Duodenal mucosa (tissue), 2 donors: ENCODE measurements at regions not wholly inside any gene's neighbourhood (a gene's known extent, or its start where the extent isn't known, plus 50 kb on each side); places are given as distances from the start of the nearest gene placed in this dataset.
"Not testable (repeated sequence)": the region's sequence is repeated elsewhere in the genome, so short reads cannot be mapped to it uniquely, and the experiment has no call there.

Experiments
- H3K27ac ChIP-seq: one replicate; pipeline ENCODE4 v1.7.0; 2013; ENCODE audit warnings: low read depth, low read length
- H3K27me3 ChIP-seq, 2 donors: one replicate each; pipeline ENCODE4 v1.7.0; 2013; ENCODE audit warnings: low read length in 2 of 2, control low read depth in 1 of 2; ENCODE audit not compliant: insufficient read depth in 2 of 2, control insufficient read depth in 1 of 2
- H3K36me3 ChIP-seq, 2 donors: one replicate each; pipeline ENCODE4 v1.7.0; 2013; ENCODE audit warnings: low read length in 2 of 2, control low read depth in 1 of 2; ENCODE audit not compliant: insufficient read depth in 2 of 2, control insufficient read depth in 1 of 2
- H3K4me1 ChIP-seq, 2 donors: one replicate each; pipeline ENCODE4 v1.7.0; 2013; ENCODE audit warnings: low read length in 2 of 2, control low read depth in 1 of 2; ENCODE audit not compliant: insufficient read depth in 2 of 2, control insufficient read depth in 1 of 2
- H3K4me3 ChIP-seq, 2 donors: one replicate each; pipeline ENCODE4 v1.7.0; 2013; ENCODE audit warnings: low read length in 2 of 2, low read depth in 1 of 2
- H3K9ac ChIP-seq, 2 donors: one replicate each; pipeline ENCODE4 v1.7.0; 2013; ENCODE audit warnings: low read length in 2 of 2, low read depth in 1 of 2
- H3K9me3 ChIP-seq, 2 donors: one replicate each; pipeline ENCODE4 v1.7.0; 2013; ENCODE audit warnings: low read length in 2 of 2, control low read depth in 1 of 2; ENCODE audit not compliant: control insufficient read depth in 1 of 2

DNA sequence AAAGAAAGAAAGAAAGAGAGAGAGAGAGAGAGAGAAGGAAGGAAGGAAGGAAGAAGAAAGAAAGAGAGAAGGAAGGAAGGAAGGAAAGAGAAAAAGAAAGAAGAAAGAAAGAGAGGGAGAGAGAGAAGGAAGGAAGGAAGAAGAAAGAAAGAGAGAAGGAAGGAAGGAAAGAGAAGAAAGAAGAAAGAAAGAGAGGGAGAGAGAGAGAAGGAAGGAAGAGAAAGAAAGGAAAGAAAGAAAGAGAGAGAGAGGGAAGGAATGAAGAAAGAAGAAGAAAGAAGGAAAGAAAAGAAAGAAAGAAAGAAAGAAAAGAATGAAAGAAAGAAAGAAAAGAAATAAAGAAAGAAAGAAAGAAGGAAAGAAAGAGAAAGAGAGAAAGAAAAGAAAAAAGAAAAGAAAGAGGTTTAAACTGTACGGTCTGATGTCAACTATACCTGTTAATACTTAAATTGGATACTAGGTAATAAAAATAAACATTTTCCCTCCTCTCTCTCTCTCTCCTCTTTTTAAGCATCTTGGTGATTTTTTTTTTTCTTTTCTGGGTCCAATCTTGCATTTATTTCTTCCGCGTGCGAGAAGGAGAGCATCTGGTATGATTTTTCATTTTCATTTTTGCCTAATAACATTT lies 93.8 kb downstream of the CRLF2 start:
- H3K4me1 ChIP-seq: no peaks in the 10 kb centered on the region
- peaks cover 0 to 8% of the 10 kb centered on the region in 2 donors for H3K9me3 ChIP-seq
- H3K9ac ChIP-seq: no peak overlapping the region
- no peak overlapping the region for H3K27ac ChIP-seq
- no peaks in the 10 kb centered on the region for H3K36me3 ChIP-seq
- no peak overlapping the region for H3K4me3 ChIP-seq
- H3K27me3 ChIP-seq: no peaks in the 10 kb centered on the region

DNA sequence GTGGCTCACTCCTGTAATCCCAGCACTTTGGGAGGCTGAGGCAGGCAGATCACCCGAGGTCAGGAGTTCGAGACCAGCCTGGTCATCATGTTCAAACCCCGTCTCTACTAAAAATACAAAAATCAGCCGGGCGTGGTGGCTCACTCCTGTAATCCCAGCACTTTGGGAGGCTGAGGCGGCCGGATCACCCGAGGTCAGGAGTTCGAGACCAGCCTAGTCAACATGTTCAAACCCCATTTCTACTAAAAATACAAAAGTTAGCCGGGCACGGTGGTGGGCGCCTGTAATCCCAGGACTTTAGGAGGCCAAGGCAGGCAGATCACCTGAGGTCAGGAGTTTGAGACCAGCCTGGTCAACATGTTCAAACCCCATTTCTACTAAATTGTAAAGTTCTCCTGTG lies 97.0 kb downstream of the CRLF2 start:
- not testable (repeated sequence) for H3K27me3 ChIP-seq, H3K36me3 ChIP-seq, H3K9ac ChIP-seq

DNA sequence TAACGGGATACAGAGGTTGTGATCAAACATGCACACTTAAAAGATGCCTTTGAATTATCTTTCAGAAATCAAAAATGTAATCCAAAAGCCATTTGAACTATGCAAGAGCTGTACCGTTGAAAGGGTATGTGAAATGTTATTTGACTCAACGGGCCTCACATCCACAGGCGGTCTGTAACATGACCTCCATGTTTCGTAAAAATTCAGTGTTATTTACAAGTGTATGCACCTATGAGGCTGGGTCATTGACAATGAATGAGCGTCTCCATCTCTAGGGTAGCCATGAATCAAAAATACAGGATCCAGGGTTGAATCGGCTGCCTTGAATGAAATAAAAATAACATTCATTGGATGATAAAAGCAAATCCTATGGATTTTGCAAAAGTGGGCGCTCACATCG lies 100.1 kb downstream of the CRLF2 start:
- Histone ChIP-seq H3K36me3 (no peaks in the 10 kb centered on the region), H3K27ac (no peak overlapping the region), H3K9ac (no peak overlapping the region), H3K27me3 (no peaks in the 10 kb centered on the region), H3K4me3 (no peak overlapping the region), H3K9me3 (peaks cover 11% of the 10 kb centered on the region in 2 donors), H3K4me1 (no peaks in the 10 kb centered on the region)

More for the DNA sequence above, 97.0 kb downstream of the CRLF2 start:
- H3K27ac ChIP-seq, H3K9me3 ChIP-seq, H3K4me1 ChIP-seq, H3K4me3 ChIP-seq: not testable (repeated sequence)

- no peaks in the 10 kb centered on the region for H3K36me3 ChIP-seq
- no peak overlapping the region for H3K4me3 ChIP-seq
- no peak overlapping the region for H3K9ac ChIP-seq
- peaks cover 10 to 11% of the 10 kb centered on the region in 2 donors for H3K9me3 ChIP-seq
- no peaks in the 10 kb centered on the region for H3K27me3 ChIP-seq
- no peaks in the 10 kb centered on the region for H3K4me1 ChIP-seq
- no peak overlapping the region for H3K27ac ChIP-seq
Measured at GRCh38 chrX:1111601-1112300, 100.7 kb downstream of the CRLF2 start.

GRCh38 chrX:1109580-1110119 lies 102.8 kb downstream of the CRLF2 start:
- Histone ChIP-seq H3K27ac (no peak overlapping the region), H3K9me3 (peaks cover 9 to 11% of the 10 kb centered on the region in 2 donors), H3K27me3 (no peaks in the 10 kb centered on the region), H3K4me3 (no peak overlapping the region), H3K4me1 (no peaks in the 10 kb centered on the region), H3K36me3 (no peaks in the 10 kb centered on the region), H3K9ac (no peak overlapping the region)

DNA sequence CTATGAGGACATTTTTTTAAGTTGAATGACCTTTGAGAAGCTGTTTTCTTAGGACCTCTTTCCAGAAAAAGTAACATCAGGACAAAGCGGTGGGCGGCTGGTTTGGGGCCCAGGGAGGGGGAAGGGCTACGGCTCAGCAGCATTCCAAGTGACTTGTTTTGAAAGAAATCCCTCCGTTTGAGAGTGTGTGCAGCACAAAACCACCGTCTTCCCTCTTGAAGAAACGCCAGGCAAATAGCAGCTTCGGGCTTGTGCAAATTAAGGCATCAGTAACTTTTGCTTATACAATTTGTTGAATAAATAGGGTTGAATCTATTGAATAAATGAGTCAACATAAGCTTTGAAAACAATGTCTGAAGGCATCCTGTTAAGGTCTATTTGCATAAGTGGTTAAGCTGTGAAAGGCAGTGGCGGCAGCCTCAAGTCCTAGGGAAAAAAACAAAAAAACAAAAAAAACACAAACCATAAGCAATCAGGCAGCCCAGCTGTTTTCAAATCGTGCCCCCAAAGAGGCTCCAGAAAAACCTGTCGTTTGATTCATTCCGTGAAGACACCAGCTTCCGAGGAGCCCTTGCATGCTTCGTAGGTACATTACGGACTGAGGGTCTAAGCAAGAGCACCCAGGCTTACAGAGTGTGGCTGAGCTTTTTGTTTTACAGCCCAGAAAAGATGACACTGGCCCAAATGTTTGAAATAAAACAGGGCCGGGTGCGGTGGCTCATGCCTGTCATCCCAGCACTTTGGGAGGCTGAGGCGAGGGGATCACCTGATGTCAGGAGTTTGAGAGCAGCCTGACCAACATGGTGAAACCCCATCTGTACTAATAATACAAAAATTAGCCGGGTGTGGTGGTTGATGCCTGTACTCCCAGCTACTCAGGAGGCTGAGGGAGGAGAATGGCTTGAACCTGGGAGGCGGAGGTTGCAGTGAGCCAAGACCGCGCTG lies 103.7 kb downstream of the CRLF2 start:
- H3K9me3 ChIP-seq: peaks cover 9 to 11% of the 10 kb centered on the region in 2 donors
- no peak overlapping the region for H3K9ac ChIP-seq
- no peaks in the 10 kb centered on the region for H3K27me3 ChIP-seq
- H3K27ac ChIP-seq: no peak overlapping the region
- no peaks in the 10 kb centered on the region for H3K36me3 ChIP-seq
- H3K4me3 ChIP-seq: no peak overlapping the region
- no peaks in the 10 kb centered on the region for H3K4me1 ChIP-seq

GRCh38 chrX:1106478-1107210 lies 105.8 kb downstream of the CRLF2 start:
- no peaks in the 10 kb centered on the region for H3K27me3 ChIP-seq
- no peak overlapping the region for H3K4me3 ChIP-seq

DNA sequence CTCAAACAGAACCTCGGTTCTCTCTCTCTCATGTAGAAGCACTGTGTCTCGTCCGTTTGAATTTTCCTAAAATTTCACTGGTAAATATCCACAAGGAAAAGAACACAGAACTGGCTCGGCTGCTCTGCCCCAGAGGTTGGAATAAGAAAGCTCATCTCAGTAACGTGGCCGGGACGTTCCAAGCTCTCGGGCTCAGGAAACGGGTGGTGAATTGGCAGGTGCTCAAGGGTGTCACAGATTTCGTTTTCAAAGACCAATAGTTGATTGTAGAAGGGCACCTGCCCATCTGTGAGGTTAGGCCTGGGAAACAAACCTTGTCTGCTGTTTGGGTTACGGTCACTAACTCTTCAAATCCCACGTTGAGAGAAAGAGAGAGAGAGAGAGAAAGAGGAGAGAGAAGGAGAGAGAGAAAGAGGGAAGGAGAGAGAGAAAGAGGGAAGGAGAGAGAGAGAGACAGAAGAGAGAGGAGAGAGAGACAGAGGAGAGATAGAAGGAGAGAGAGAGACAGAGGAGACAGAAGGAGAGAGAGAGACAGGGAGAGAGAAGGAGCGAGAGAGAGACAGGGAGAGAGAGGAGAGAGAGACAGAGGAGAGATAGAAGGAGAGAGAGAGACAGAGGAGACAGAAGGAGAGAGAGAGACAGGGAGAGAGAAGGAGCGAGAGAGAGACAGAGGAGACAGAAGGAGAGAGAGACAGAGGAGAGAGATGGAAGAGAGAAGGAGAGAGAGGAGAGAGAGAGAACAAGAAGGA lies 106.6 kb downstream of the CRLF2 start:
- Histone ChIP-seq H3K27ac (no peak overlapping the region), H3K4me3 (no peak overlapping the region), H3K9me3 (peaks cover 8 to 10% of the 10 kb centered on the region in 2 donors), H3K4me1 (no peaks in the 10 kb centered on the region), H3K27me3 (no peaks in the 10 kb centered on the region), H3K9ac (no peak overlapping the region), H3K36me3 (no peaks in the 10 kb centered on the region)

More at GRCh38 chrX:1106478-1107210, 105.8 kb downstream of the CRLF2 start:
- Histone ChIP-seq H3K27ac (no peak overlapping the region), H3K36me3 (no peaks in the 10 kb centered on the region), H3K9ac (no peak overlapping the region), H3K9me3 (peaks cover 9 to 11% of the 10 kb centered on the region in 2 donors), H3K4me1 (no peaks in the 10 kb centered on the region)

DNA sequence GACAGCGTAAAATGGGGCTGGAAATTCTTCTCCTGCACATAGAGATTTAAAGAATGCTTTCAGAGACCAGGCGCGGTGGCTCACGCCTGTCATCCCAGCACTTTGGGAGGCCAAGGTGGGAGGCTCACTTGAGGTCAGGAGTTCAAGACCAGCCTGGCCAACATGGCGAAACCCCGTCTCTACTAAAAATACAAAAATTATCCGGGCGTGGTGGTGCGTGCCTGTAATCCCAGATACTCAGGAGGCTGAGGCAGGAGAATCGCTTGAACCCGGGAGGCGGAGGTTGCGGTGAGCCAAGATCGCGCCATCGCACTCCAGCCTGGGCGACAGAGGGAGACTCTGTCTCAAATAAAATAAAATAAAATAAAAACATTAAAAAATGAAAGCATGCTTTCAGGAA lies 107.4 kb downstream of the CRLF2 start:
- not testable (repeated sequence) for H3K27me3 ChIP-seq, H3K9me3 ChIP-seq, H3K4me3 ChIP-seq, H3K36me3 ChIP-seq, H3K27ac ChIP-seq, H3K9ac ChIP-seq, H3K4me1 ChIP-seq
